ENCODE measurements at regions not wholly inside any gene's neighbourhood (a gene's known extent, or its start where the extent isn't known, plus 50 kb on each side); places are given as distances from the start of the nearest gene placed in this dataset.

DNA sequence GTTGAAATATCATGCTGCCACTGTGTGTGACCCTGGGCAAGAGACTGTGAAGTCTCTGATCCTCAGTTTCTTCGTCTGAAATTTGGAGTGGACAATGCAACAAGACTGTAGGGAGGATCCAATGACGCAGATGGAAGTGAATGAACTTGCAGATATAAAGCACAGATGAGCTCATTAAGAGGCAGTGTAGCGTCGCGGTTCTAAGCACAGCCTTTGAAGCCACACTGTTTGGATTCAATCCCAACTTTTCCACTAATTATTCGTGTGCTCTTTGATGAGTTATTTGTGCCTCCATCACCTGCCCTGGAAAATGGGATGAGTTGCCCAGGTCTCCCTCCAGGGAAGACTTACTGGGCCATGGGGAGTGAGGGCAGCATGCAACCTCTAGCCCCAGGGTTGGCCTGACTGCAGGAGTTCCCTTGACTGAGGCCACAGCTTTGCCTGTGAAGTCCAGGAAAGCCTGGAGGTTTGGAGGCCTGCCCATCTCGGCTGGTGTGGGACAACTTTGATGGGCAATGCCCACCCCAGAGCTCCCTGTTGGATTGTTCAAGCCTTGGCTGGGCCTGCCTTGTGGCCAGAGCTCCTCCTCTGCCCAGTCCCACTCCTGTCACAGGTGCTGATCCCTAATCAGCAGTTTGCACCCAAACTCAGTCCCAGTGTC, 266.0 kb upstream of the B3GAT1 start (continued):
- TF ChIP-seq, protein P1, sequence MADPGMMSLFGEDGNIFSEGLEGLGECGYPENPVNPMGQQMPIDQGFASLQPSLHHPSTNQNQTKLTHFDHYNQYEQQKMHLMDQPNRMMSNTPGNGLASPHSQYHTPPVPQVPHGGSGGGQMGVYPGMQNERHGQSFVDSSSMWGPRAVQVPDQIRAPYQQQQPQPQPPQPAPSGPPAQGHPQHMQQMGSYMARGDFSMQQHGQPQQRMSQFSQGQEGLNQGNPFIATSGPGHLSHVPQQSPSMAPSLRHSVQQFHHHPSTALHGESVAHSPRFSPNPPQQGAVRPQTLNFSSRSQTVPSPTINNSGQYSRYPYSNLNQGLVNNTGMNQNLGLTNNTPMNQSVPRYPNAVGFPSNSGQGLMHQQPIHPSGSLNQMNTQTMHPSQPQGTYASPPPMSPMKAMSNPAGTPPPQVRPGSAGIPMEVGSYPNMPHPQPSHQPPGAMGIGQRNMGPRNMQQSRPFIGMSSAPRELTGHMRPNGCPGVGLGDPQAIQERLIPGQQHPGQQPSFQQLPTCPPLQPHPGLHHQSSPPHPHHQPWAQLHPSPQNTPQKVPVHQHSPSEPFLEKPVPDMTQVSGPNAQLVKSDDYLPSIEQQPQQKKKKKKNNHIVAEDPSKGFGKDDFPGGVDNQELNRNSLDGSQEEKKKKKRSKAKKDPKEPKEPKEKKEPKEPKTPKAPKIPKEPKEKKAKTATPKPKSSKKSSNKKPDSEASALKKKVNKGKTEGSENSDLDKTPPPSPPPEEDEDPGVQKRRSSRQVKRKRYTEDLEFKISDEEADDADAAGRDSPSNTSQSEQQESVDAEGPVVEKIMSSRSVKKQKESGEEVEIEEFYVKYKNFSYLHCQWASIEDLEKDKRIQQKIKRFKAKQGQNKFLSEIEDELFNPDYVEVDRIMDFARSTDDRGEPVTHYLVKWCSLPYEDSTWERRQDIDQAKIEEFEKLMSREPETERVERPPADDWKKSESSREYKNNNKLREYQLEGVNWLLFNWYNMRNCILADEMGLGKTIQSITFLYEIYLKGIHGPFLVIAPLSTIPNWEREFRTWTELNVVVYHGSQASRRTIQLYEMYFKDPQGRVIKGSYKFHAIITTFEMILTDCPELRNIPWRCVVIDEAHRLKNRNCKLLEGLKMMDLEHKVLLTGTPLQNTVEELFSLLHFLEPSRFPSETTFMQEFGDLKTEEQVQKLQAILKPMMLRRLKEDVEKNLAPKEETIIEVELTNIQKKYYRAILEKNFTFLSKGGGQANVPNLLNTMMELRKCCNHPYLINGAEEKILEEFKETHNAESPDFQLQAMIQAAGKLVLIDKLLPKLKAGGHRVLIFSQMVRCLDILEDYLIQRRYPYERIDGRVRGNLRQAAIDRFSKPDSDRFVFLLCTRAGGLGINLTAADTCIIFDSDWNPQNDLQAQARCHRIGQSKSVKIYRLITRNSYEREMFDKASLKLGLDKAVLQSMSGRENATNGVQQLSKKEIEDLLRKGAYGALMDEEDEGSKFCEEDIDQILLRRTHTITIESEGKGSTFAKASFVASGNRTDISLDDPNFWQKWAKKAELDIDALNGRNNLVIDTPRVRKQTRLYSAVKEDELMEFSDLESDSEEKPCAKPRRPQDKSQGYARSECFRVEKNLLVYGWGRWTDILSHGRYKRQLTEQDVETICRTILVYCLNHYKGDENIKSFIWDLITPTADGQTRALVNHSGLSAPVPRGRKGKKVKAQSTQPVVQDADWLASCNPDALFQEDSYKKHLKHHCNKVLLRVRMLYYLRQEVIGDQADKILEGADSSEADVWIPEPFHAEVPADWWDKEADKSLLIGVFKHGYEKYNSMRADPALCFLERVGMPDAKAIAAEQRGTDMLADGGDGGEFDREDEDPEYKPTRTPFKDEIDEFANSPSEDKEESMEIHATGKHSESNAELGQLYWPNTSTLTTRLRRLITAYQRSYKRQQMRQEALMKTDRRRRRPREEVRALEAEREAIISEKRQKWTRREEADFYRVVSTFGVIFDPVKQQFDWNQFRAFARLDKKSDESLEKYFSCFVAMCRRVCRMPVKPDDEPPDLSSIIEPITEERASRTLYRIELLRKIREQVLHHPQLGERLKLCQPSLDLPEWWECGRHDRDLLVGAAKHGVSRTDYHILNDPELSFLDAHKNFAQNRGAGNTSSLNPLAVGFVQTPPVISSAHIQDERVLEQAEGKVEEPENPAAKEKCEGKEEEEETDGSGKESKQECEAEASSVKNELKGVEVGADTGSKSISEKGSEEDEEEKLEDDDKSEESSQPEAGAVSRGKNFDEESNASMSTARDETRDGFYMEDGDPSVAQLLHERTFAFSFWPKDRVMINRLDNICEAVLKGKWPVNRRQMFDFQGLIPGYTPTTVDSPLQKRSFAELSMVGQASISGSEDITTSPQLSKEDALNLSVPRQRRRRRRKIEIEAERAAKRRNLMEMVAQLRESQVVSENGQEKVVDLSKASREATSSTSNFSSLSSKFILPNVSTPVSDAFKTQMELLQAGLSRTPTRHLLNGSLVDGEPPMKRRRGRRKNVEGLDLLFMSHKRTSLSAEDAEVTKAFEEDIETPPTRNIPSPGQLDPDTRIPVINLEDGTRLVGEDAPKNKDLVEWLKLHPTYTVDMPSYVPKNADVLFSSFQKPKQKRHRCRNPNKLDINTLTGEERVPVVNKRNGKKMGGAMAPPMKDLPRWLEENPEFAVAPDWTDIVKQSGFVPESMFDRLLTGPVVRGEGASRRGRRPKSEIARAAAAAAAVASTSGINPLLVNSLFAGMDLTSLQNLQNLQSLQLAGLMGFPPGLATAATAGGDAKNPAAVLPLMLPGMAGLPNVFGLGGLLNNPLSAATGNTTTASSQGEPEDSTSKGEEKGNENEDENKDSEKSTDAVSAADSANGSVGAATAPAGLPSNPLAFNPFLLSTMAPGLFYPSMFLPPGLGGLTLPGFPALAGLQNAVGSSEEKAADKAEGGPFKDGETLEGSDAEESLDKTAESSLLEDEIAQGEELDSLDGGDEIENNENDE (IDR thresholded peaks at IDR 0.05; ENCODE audit: insufficient replicate concordance, low read length), result no peak
- TF ChIP-seq SRF (IDR thresholded peaks at IDR 0.05; ENCODE audit: low read depth, low read length) (no peak), SP4 (IDR thresholded peaks at IDR 0.05; ENCODE audit: low read length) (no peak), NANOG (IDR thresholded peaks at IDR 0.05; ENCODE audit: insufficient read depth, low read depth, low read length, poor library complexity, severe bottlenecking) (no peak), TBP (IDR thresholded peaks at IDR 0.05; ENCODE audit: low read depth, low read length) (no peak), EZH2 (IDR thresholded peaks at IDR 0.05; ENCODE audit: low read depth, low read length, severe bottlenecking) (no peak), RXRA (IDR thresholded peaks at IDR 0.05; ENCODE audit: insufficient read depth, low read depth, low read length) (no peak)
